ENCODE measurements at regions not wholly inside any gene's neighbourhood (a gene's known extent, or its start where the extent isn't known, plus 50 kb on each side); places are given as distances from the start of the nearest gene placed in this dataset.
"Not testable (repeated sequence)": the region's sequence is repeated elsewhere in the genome, so short reads cannot be mapped to it uniquely, and the experiment has no call there.

GRCh38 chr13:80677227-80677626 lies 336.3 kb upstream of the SPRY2 start:
- DNase-seq = no peak

DNA sequence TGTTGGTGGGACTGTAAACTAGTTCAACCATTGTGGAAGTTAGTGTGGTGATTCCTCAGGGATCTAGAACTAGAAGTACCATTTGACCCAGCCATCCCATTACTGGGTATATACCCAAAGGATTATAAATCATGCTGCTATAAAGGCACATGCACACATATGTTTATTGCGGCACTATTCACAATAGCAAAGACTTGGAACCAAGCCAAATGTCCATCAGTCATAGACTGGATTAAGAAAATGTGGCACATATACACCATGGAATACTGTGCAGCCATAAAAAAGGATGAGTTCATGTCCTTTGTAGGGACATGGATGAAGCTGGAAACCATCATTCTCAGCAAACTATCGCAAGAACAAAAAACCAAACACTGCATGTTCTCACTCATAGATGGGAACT lies 334.5 kb upstream of the SPRY2 start:
- DNase-seq = not testable (repeated sequence)

- DNase-seq = no peak
Observed at GRCh38 chr13:80671773-80672172, 330.8 kb upstream of the SPRY2 start.

GRCh38 chr13:80669112-80669511 lies 328.2 kb upstream of the SPRY2 start:
- DNase-seq = no peak

GRCh38 chr13:80668452-80668851 lies 327.5 kb upstream of the SPRY2 start:
- no peak for DNase-seq

- no peak for DNase-seq
Observed at GRCh38 chr13:80666782-80667552, 326.0 kb upstream of the SPRY2 start.

DNA sequence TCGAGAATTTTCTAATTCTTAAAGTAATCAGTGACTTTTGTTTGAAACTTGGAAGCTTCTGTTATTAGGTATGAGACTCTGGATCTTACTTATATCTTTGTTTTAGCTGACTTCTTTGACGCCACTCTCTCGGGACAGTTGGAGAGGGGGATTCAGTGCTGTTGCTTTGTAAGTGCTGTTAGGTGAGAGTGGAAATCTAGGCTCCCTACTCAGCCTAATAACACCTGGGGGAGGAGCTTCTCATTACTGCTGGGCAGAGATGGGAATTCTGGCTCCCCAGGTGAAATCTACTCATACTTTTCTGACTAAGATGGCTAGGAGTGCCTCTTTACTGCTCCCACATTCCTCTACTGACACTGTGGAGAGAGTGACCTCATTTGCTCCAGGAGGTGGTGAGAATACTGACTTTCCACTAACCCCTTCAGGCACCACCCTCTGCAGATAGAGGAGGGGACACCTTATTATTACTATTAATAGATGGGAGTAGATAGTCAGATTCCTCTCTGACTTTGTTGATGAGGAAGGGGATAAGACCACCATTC lies 324.9 kb upstream of the SPRY2 start:
- no peak for DNase-seq

GRCh38 chr13:80664950-80665349 lies 324.0 kb upstream of the SPRY2 start:
- no peak for DNase-seq

GRCh38 chr13:80663788-80664187 lies 322.9 kb upstream of the SPRY2 start:
- DNase-seq = no peak

GRCh38 chr13:80658705-80659104 lies 317.8 kb upstream of the SPRY2 start:
- DNase-seq = no peak

- no peak for DNase-seq
Observed at GRCh38 chr13:80656512-80656904, 315.6 kb upstream of the SPRY2 start.

DNA sequence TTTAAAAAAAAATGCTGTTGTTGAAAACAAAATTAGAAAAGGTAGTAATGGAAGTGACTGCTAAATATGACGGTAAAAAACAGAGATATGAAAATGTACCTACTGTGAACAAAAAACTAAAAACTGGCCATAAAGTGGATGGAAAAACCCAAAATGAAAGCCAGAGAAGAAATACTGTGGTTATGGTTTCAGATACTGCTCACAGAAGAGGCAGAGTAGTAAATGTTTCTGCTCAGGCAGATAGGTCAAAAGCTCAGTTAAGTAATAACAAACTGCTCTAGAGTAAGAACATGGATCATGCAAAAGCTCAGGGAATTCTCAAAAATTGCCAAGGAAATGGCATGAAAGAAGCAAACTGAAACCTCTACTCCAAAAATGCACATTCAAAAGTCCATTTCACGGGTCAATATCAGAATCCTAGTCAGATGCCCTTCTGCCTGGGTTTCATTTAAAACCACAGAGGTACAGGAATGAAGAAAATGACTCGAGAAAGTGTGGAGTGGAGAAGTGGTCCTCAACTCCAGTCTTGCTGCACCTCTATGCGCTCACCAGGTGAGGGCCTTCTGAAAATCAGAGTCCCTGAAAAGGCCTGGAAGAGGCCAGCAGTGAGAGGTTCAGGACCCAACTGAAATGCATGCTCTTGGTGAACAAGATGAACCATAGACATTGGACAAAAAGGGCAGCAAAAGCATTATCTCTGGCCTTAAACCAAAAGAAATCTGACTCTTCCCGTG lies 315.0 kb upstream of the SPRY2 start:
- no peak for DNase-seq

DNA sequence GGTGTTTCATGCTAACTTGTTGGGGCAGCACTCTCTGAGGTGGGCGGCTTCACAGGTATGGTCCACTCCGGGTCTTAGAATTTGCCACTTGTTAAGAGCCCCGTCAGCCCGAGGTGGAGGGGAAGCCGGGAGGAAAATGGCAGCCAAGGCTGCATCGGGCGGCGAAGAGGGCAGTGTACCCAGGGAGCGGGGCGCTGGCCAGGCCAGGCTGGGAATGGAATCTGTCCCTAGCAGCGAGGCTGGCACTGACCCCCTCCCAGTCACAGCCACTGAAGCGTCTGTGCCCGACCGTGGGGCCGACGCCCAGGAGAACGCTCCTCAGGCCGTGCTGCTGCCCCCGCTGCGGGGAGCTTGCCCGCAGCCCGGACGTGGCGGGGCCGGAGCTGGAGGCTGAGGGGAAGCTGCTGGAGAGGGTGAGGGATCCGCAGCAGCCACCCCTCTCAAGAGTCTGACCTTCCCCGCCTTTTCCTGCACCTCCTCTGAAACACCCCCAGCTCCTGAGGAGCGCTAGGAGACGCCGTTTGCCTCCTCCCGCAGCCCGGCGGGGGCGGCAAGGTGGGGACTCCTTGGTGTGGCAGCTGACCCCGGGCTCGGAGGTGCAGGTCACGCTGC lies 313.8 kb upstream of the SPRY2 start:
- DNase-seq = no peak

- DNase-seq = no peak
Observed at GRCh38 chr13:80649274-80649673, 308.3 kb upstream of the SPRY2 start.

- peak; percentile 55 for DNase-seq
Observed at GRCh38 chr13:80642641-80643040, 301.7 kb upstream of the SPRY2 start.

- DNase-seq = no peak
Observed at GRCh38 chr13:80633251-80633650, 292.3 kb upstream of the SPRY2 start.

DNA sequence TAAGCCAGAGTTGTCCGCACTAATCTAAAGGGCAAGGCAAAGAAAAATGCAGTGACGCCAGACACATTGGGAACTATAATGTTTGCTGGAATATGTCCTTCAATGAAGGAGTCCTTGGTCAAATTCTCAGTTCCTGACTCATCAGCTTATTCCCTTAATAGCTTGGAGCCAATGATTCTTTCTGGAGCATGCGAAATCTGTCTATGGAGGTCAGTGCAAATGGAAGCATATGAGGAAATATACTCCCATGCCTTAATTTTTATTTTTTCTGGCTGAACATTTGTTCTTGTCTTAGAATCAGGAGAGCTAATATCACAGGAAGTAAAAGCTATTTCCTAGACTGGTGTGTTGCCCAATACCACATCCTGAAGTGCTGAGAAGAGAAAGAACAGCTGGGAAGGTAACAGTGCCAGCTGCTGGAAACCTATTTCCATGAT lies 289.8 kb upstream of the SPRY2 start:
- peak; percentile 5 for DNase-seq

- no peak for DNase-seq
Observed at GRCh38 chr13:80618781-80619180, 277.9 kb upstream of the SPRY2 start.

DNA sequence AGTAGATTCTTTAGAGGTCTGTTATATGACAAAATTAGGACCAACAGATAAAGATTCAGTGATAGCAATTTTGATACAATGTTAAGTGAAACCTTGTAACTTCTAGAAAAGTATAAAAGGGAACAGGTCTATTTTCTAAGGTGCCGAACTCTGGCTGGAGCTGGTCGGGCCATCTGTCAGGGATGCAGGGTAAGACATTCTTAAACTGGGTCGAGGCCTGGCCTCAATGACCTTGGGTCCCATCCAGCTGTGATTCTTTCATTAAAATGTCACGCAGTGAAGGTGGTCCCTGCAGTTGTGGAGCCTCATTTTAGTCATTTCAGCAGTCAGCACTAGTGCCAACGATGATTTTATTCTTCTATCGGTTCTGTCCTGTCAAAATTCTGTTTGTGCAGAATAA lies 271.9 kb upstream of the SPRY2 start:
- DNase-seq = no peak

- no peak for DNase-seq
Observed at GRCh38 chr13:80611310-80611709, 270.4 kb upstream of the SPRY2 start.

DNA sequence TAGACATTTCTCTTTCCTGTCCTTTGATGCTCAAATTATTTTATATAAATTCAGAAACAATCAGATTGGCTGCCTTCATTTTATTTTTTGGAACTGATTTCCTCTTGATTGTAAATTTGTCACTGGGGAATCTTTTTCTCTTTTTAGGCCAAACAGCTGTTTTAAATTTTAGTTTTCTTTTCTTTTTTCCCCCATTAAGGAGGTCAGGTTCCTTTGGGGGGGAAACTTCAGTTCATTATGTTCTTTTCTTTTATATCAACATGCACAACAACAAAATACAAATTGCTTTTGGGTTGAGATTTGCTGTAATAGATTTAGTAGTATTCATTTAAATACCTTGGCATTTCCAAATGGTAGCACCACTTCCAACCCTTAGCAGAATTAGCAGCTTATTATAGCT lies 264.8 kb upstream of the SPRY2 start:
- no peak for DNase-seq

DNA sequence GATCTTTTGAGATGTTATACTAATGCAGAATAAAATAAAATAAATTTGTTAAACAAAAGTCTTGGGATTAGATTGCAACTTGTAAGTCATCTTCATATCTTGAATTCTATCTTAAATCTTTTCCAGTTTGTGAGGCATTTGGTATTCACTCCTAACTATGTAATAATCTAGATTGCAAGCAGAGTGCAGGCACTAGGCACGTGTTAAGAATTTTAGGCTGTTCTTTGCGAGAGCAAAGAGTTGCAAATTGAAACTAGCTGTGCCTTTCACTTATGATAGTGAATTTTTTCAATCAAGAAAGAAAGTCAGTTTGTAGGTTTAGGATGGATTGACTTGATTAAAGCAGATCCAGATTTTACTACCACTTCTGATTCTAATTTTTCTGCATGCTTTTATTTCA lies 264.1 kb upstream of the SPRY2 start:
- no peak for DNase-seq

DNA sequence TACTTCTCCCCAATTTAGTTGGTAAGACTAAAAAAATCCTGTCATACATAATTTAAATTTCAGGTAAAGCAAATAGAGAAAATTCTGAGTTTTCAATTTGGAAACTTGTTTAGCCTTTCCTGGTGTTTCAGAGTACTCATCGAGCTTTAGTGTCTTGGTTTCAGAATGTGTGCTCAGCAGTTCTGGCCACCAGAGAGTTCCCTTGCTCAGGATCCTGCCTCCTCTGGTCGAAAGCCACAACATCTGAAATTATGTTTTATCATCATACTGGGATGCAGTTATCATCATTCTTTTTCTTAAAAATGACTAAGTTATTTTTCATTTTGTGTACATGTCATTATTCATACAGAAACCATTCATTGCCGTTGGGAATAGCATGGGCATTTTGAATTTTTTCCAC lies 263.2 kb upstream of the SPRY2 start:
- DNase-seq = no peak

GRCh38 chr13:80603351-80603750 lies 262.4 kb upstream of the SPRY2 start:
- DNase-seq = no peak
